GM12872 (cell line): ENCODE measurements at regions not wholly inside any gene's neighbourhood (a gene's known extent, or its start where the extent isn't known, plus 50 kb on each side); places are given as distances from the start of the nearest gene placed in this dataset.

ENCODE experiments used
- CTCF ChIP-seq: IDR thresholded peaks from 3 replicates; pipeline ENCODE4 v1.5.1; 2011; ENCODE audit warnings: low read depth, mild to moderate bottlenecking, low read length, moderate library complexity; ENCODE audit not compliant: insufficient read depth

GRCh38 chr2:15834381-15835031 is 105.8 kb upstream of the MYCN start:
- TF ChIP-seq CTCF = no peak

DNA sequence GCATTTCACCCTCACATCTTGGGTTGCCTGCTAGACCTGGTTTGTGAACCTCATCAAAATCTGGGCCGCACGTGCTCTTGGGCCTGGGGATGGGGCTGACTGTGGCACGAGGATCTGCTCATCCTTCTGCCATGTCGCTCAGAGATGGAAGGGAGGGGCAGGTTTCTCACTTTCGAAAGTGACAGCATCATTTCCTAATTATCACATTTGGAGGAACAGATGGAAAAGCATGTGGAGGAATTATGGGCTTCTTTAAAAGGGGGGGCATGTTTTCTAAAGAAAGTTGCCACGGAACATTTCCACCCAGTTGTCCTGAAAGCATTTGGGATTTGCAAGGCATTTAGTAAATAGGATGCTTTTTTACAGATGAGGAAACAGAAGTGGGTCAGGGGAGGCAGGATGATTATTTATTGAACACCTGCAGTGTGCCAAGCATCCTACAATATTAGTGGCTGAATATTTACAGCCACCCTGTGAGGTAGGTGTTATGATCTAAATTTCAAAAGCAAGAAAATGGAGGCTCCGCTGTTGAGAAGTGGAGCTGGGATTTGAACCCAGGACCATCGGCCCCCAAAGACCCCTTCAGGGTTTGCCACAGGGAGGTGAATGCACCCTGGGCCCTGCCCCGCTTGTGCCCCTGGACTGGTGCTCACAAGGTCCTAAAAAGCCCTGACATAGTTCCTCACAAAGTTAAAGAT is 104.2 kb upstream of the MYCN start:
- no peak for TF ChIP-seq CTCF

DNA sequence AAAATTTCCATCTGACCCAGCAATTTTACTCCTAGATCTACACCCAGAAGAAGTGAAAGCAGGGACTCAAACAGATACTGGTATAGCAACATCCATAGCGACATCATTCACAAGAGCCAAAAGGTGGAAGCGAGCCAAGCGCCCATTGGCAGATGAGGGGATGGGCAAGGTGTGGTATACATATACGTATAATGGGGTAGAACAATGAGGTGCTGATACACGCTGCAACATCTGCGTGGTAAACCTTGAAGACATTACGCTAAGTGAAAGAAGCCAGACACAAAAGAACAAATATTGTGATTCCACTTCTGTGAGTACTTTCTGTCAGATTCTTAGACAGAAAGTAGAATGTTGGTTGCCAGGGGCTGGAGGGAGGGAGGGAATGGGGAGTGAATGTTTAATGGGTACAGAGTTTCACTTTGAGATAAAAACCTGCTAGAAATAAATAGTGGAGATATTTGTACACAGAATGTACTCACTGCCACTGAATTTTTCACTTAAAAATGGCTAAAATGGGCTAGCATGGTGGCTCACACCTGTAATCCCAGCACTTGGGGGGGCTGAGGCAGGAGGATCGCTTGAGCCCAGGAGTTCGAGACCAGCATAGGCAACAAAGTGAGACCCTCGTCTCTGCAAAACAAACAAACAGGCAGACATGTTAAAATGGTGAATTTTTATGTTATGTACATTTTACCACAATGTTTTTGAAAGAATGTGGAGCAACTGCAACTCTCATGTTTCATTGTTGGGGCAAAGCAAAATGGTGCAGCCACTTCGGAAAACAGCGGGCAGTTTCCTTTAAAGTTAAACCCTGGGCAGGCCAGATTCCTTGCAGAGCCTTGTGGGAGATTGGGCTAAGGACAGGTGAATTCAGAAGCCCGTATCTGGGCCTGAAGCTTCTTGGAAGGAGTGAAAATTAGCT is 103.4 kb upstream of the MYCN start:
- TF ChIP-seq CTCF = no peak

DNA sequence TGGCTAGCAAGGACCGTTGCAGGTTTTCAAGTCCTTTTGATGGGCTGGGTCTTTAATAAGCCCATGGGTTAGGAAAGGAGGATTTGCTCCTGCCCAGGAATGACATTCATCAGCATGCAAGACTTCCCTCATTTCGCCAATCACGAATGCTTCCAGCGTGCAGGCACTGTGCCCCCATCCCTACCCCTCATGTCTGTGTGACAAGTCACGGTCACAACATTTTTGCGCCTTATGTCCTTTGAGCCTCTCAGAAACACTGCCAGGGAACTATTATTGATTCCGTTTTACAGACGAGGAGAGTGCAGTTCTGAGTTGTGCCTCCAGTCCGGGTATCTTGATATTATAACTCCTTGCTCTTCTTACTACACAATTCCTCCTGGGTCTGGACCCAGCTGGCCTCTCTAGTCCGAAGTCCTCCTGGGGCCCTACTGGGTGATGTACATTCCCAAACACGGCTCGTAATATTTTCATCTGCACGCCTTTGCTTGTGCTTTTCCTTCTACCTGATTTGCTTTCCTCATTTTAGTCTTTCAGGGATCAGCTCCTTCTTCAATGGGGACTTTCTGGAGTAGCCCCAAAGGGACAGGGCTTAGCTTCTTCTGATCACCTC is 101.8 kb upstream of the MYCN start:
- no peak for TF ChIP-seq CTCF

DNA sequence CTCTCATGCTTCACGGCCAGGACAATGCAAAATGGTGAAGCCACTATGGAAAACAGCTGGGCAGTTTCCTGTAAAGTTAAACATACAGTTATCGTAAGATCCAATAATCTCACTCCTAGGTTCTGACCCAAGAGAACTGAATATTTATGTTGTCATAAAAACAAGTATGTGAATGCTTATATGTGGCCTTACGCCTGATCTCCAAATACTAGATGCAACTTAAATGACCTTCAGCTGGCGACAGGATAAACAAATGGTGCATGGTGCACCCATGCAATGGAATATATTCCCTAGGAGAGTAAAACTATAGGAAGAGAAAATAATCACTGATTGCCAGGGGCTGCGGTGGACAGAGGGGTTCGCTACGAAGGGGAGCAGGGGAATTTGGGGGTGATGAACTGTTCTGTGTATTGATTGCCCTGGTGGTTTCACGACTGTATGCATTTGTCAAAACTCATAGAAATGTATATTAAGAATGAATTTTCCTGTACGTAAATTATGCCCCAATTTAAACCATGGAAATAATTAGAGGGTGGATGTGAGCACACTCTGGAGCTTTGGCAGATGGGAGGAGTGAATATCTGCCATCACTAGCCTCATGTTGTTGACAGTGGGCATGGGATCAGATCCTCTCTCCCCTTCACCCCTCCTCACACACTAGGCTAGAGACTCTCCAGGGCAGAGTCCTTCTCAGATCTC is 100.8 kb upstream of the MYCN start:
- TF ChIP-seq CTCF = no peak

- TF ChIP-seq CTCF = no peak
These were observed 100.2 kb upstream of the MYCN start for GRCh38 chr2:15840148-15840547.
